Thyroid gland (tissue), 4 donors: ENCODE measurements at regions not wholly inside any gene's neighbourhood (a gene's known extent, or its start where the extent isn't known, plus 50 kb on each side); places are given as distances from the start of the nearest gene placed in this dataset.

ENCODE experiments used
- DNase-seq, 2 donors: peaks; one replicate each; pipeline ENCODE4 v3.0.0-alpha.2; 2019
- H3K27ac ChIP-seq, 3 donors: fragments of 200-600 bp; sonication (generic); 1 replicate in 2 of 3; 2 replicates in 1 of 3; pipeline ENCODE4 v1.5.1; 2016 to 2019; ENCODE audit warnings: mild to moderate bottlenecking in 1 of 3, moderate library complexity in 1 of 3
- H3K27me3 ChIP-seq: fragments of 200-600 bp; sonication (generic); one replicate; pipeline ENCODE4 v1.5.1; 2019
- H3K36me3 ChIP-seq, 2 donors: fragments of 200-600 bp; sonication (generic); one replicate each; pipeline ENCODE4 v1.5.1; 2016 to 2019
- H3K4me1 ChIP-seq, 2 donors: fragments of 200-600 bp; sonication (generic); one replicate each; pipeline ENCODE4 v1.5.1; 2017 to 2019
- H3K4me3 ChIP-seq, 3 donors: fragments of 200-600 bp; sonication (generic); replicated peaks in 1 of 3; 1 replicate in 2 of 3; 2 replicates in 1 of 3; pipeline ENCODE4 v1.5.1; 2016; ENCODE audit warnings: mild to moderate bottlenecking in 1 of 3
- H3K9me3 ChIP-seq: fragments of 200-600 bp; sonication (generic); one replicate; pipeline ENCODE4 v1.5.1; 2017
- CTCF ChIP-seq, 6 experiments: fragments of 200-600 bp in 3 of 6; fragments of 450-650 bp in 3 of 6; sonication (generic) in 3 of 6; IDR thresholded peaks; one replicate each; pipeline ENCODE4 v1.5.1; 2016 to 2019; ENCODE audit warnings: antibody characterized with exemption in 6 of 6, mild to moderate bottlenecking in 2 of 6, inconsistent platforms in 1 of 6, moderate library complexity in 1 of 6
- POLR2A ChIP-seq, 2 donors: fragments of 450-650 bp; IDR thresholded peaks; one replicate each; pipeline ENCODE4 v1.6.1; 2017; ENCODE audit warnings: antibody characterized with exemption in 2 of 2, mild to moderate bottlenecking in 2 of 2, moderate library complexity in 1 of 2
- WGBS, 2 donors: methylation state at CpG; one replicate each; pipeline ENCODE4 v1.1.5; 2017; 5-methylcytosine and 5-hydroxymethylcytosine counted together
- intact Hi-C: fragments of 100-400 bp; cut with DNase I; formaldehyde crosslinking; loops from one replicate; pipeline ENCODE4 v1.15.1; 2023

GRCh38 chr18:78246588-78246987 lies 733.0 kb upstream of the SALL3 start:
- DNase-seq = no peak
- TF ChIP-seq CTCF (IDR thresholded peaks at IDR 0.05) = no peak
- TF ChIP-seq POLR2A (IDR thresholded peaks at IDR 0.05) = no peak
- Histone ChIP-seq H3K4me3 (no peak overlapping the region), H3K27me3 (no peaks in the 10 kb centered on the region), H3K4me1 (no peaks in the 10 kb centered on the region), H3K9me3 (no peaks in the 10 kb centered on the region), H3K36me3 (no peaks in the 10 kb centered on the region), H3K27ac (no peak overlapping the region)
- WGBS, 2 donors = 71 to 77% methylated on average over 17 of the region's 17 CpGs
- intact Hi-C loops = no loop called here

- Histone ChIP-seq H3K4me1 (no peaks in the 10 kb centered on the region), H3K27ac (no peak overlapping the region), H3K27me3 (no peaks in the 10 kb centered on the region), H3K9me3 (no peaks in the 10 kb centered on the region), H3K4me3 (no peak overlapping the region), H3K36me3 (no peaks in the 10 kb centered on the region)
- no peak for DNase-seq
- 84 to 85% methylated on average over 14 of the region's 14 CpGs for WGBS, 2 donors
- TF ChIP-seq CTCF (IDR thresholded peaks at IDR 0.05) (no peak), POLR2A (IDR thresholded peaks at IDR 0.05) (no peak)
- intact Hi-C loops = no loop called here
Measured at GRCh38 chr18:78247615-78248289, 731.9 kb upstream of the SALL3 start.

DNA sequence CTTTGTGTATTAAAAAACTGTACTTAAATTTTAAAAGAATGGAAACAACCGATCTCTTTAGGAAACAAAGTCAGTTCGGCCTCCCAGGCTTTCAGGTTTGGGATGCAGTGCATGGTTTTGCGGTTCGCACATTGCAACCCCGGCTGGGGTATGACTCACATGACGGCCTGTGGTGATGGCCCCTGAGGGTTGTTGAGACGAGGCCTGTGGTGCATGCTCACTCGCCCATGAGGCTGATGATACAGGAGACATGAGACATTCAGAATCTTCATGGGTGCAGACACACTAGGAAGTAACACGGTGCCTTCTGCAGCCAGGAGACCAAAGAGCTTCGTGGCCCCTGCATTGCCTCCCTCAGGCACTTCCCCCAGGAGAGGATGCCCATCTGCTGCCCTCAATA lies 724.6 kb upstream of the SALL3 start:
- no peaks in the 10 kb centered on the region for H3K27me3 ChIP-seq
- no peak for TF ChIP-seq POLR2A (IDR thresholded peaks at IDR 0.05)
- TF ChIP-seq CTCF (IDR thresholded peaks at IDR 0.05) = no peak

DNA sequence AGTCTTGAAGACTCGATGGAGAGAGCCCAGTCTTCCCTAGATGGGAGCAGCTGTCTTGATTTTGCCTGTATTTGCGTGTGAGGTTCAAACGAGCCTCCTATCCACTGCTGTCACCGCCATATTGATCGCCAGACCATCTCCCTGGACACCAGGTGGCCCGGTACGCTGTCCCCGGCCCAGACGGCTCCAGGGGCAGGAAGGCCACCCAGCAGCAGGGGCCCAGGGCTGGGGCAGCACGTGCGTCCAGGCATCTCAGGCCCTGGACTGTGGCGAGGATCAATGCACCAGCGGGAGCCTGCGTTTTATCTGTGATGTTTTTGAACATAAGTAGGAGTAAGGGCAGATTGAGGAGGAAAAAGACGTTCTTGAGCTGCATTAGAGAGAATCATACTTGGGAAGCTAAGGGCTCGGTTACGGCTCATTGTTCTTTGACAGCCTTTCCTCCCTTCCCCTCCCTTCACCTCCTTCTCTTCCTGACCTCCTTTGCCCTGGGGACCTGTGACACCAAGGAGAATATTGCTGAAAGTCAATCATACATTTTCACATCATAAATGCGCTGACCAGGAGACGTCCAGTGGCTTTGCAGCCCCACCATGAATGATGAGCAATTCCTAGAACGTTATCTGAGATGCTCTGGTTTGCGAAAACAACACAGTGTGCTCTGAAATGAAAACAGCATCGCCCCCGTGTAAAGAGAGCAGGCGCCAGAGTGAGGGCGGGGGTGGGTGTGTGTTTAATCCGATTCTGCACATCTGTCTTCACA lies 711.2 kb upstream of the SALL3 start:
- H3K27me3 ChIP-seq = no peaks in the 10 kb centered on the region
- H3K4me1 ChIP-seq = no peaks in the 10 kb centered on the region
- no peak for DNase-seq
- no peak for TF ChIP-seq CTCF (IDR thresholded peaks at IDR 0.05)
- no peak for TF ChIP-seq POLR2A (IDR thresholded peaks at IDR 0.05)
- no peaks in the 10 kb centered on the region for H3K36me3 ChIP-seq
- intact Hi-C loops = no loop called here
- H3K4me3 ChIP-seq = no peak overlapping the region
- no peak overlapping the region for H3K27ac ChIP-seq
- H3K9me3 ChIP-seq = no peaks in the 10 kb centered on the region
- 57 to 73% methylated on average over 26 of the region's 26 CpGs for WGBS, 2 donors

More for the DNA sequence above, 724.6 kb upstream of the SALL3 start:
- DNase-seq = no peak
- 93% methylated on average over 10 of the region's 10 CpGs for WGBS, 2 donors
- no peak overlapping the region for H3K27ac ChIP-seq
- H3K4me1 ChIP-seq = no peaks in the 10 kb centered on the region
- no peaks in the 10 kb centered on the region for H3K9me3 ChIP-seq
- intact Hi-C loops = no loop called here
- no peaks in the 10 kb centered on the region for H3K36me3 ChIP-seq
- no peak overlapping the region for H3K4me3 ChIP-seq

DNA sequence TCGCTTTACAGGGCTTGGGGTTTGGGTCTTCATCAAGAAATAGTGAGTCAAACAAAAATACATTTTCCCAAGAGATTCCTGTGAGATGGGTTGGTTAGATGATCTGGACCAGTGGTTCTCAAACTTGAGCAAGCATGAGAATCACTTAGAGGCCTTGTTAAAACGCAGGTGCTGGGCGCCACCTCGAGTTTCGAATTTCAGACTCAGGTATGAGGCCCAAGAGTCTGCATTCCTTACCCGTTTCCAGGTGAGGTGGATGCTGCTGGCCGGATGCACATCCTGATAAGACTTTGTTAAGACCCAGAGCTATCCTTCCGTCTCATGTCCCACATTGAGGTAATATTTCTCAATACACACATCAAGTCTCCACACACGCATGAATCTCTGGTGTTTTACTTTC lies 707.8 kb upstream of the SALL3 start:
- intact Hi-C loops = no loop called here
- H3K27me3 ChIP-seq = no peaks in the 10 kb centered on the region
- no peak overlapping the region for H3K4me3 ChIP-seq
- H3K9me3 ChIP-seq = no peaks in the 10 kb centered on the region
- TF ChIP-seq CTCF (IDR thresholded peaks at IDR 0.05) (no peak), POLR2A (IDR thresholded peaks at IDR 0.05) (no peak)
- WGBS, 2 donors = 69 to 79% methylated on average over 9 of the region's 9 CpGs
- H3K4me1 ChIP-seq = no peaks in the 10 kb centered on the region
- no peaks in the 10 kb centered on the region for H3K36me3 ChIP-seq
- no peak overlapping the region for H3K27ac ChIP-seq
- no peak for DNase-seq
